ENCODE measurements at regions not wholly inside any gene's neighbourhood (a gene's known extent, or its start where the extent isn't known, plus 50 kb on each side); places are given as distances from the start of the nearest gene placed in this dataset.

- no peaks in the 10 kb centered on the region for H3K79me2 ChIP-seq (ENCODE audit: insufficient read depth, low read length)
- H3K4me3 ChIP-seq (replicated peaks in 1 of 2; ENCODE audit: low read depth in 1 of 2, low read length in 2 of 2) = no peak overlapping the region
- H3K4me1 ChIP-seq (ENCODE audit: control insufficient read depth in 1 of 2, insufficient read depth in 2 of 2, low read length in 2 of 2) = no peaks in the 10 kb centered on the region; a peak in 1 of 4 replicates
- no peak for TF ChIP-seq ATF3 (IDR thresholded peaks at IDR 0.05)
- TF ChIP-seq SP1 (IDR thresholded peaks at IDR 0.05; ENCODE audit: low read depth) = no peak
- TF ChIP-seq EZH2phosphoT487 (IDR thresholded peaks at IDR 0.05; ENCODE audit: borderline replicate concordance) = no peak
- no peak for TF ChIP-seq FOSL1 (IDR thresholded peaks at IDR 0.05; ENCODE audit: low read depth)
- TF ChIP-seq RAD21 (IDR thresholded peaks at IDR 0.05; ENCODE audit: low read depth) = no peak
- TF ChIP-seq YY1 (IDR thresholded peaks at IDR 0.05; ENCODE audit: extremely low read depth, insufficient replicate concordance, low read depth, low read length) = no peak
- no peak for TF ChIP-seq SIN3A (IDR thresholded peaks at IDR 0.05; ENCODE audit: low read depth)
- no peak for TF ChIP-seq CEBPB (IDR thresholded peaks at IDR 0.05; ENCODE audit: low read depth)
- no peak for TF ChIP-seq ZFX (IDR thresholded peaks at IDR 0.05)
- TF ChIP-seq MAX (IDR thresholded peaks at IDR 0.05) = no peak
- no peak for TF ChIP-seq REST (IDR thresholded peaks at IDR 0.05; ENCODE audit: low read depth)
- no peak for TF ChIP-seq ZNF274 (IDR thresholded peaks at IDR 0.05; ENCODE audit: low read depth, low read length)
- no peak for TF ChIP-seq EZH2 (IDR thresholded peaks at IDR 0.05)
- no peak for DNase-seq (ENCODE audit: low read depth, low spot score)
- H3K27ac ChIP-seq (ENCODE audit: low read depth, low read length) = no peak overlapping the region
- H2AFZ ChIP-seq (ENCODE audit: low read depth, low read length, poor library complexity, severe bottlenecking) = no peak overlapping the region
- no peaks in the 10 kb centered on the region for H3K9me2 ChIP-seq (ENCODE audit: insufficient read depth)
- no peak overlapping the region for H3K9ac ChIP-seq (ENCODE audit: low read length)
- no TSS peak for BruUV-seq (replicated peaks)
- CTCF ChIA-PET = interaction anchor here (1.7 to 2.0 kb wide), 2 partner anchors 56 to 225 kb away, joined by 3 to 6 read pairs; no protein-coding TSS in a partner anchor
- no peaks in the 10 kb centered on the region for H4K20me1 ChIP-seq (ENCODE audit: insufficient read depth)
- no peaks in the 10 kb centered on the region for H3K9me3 ChIP-seq (ENCODE audit: control insufficient read depth in 1 of 2, insufficient read depth in 1 of 2, low read depth in 1 of 2, low read length in 2 of 2)
- no peak for ATAC-seq
- POLR2A ChIA-PET = no interaction called here
- no peak overlapping the region for H3K4me2 ChIP-seq (ENCODE audit: low read length)
- RAD21 ChIA-PET (ENCODE audit: low non-redundant PET in 1 of 2, low total read pairs in 2 of 2, uncharacterized antibody in 2 of 2, unreplicated experiment in 2 of 2) = no interaction called here
- H3K36me3 ChIP-seq (ENCODE audit: control insufficient read depth in 1 of 2, insufficient read depth in 2 of 2, low read length in 2 of 2) = no peaks in the 10 kb centered on the region
- intact Hi-C loops (cut with micrococcal nuclease) = loop anchor here (10.0 kb wide), 1 partner anchor 409 kb away; no protein-coding TSS in a partner anchor
- no peaks in the 10 kb centered on the region for H3K27me3 ChIP-seq (ENCODE audit: insufficient read depth, low read length)
Measured at GRCh38 chr13:46496086-46496485, 56.9 kb upstream of the LRCH1 start.

Measured in HCT116 (cell line).